ENCODE measurements at regions not wholly inside any gene's neighbourhood (a gene's known extent, or its start where the extent isn't known, plus 50 kb on each side); places are given as distances from the start of the nearest gene placed in this dataset.

- TF ChIP-seq CTCF (IDR thresholded peaks at IDR 0.05 in 2 of 3, conservative IDR thresholded peaks at IDR 0.05 in 1 of 3; ENCODE audit: borderline replicate concordance in 1 of 3, insufficient read depth in 1 of 3, low read depth in 2 of 3, low read length in 2 of 3) (no peak), EZH2 (IDR thresholded peaks at IDR 0.05) (no peak), ZBTB33 (IDR thresholded peaks at IDR 0.05; ENCODE audit: extremely low read depth, insufficient replicate concordance, low read length) (no peak), POLR2A (IDR thresholded peaks at IDR 0.05; ENCODE audit: borderline replicate concordance, extremely low read depth, insufficient read depth, insufficient read length) (no peak), ELF1 (IDR thresholded peaks at IDR 0.05; ENCODE audit: borderline replicate concordance, low read depth) (no peak), SIN3A (IDR thresholded peaks at IDR 0.05; ENCODE audit: low read depth) (no peak), POLR2AphosphoS5 (IDR thresholded peaks at IDR 0.05; ENCODE audit: low read depth, low read length) (no peak)
Observed at GRCh38 chr1:198024336-198024735, 107.2 kb downstream of the LHX9 start.
